ENCODE measurements at regions not wholly inside any gene's neighbourhood (a gene's known extent, or its start where the extent isn't known, plus 50 kb on each side); places are given as distances from the start of the nearest gene placed in this dataset.

- TF ChIP-seq, protein P1, sequence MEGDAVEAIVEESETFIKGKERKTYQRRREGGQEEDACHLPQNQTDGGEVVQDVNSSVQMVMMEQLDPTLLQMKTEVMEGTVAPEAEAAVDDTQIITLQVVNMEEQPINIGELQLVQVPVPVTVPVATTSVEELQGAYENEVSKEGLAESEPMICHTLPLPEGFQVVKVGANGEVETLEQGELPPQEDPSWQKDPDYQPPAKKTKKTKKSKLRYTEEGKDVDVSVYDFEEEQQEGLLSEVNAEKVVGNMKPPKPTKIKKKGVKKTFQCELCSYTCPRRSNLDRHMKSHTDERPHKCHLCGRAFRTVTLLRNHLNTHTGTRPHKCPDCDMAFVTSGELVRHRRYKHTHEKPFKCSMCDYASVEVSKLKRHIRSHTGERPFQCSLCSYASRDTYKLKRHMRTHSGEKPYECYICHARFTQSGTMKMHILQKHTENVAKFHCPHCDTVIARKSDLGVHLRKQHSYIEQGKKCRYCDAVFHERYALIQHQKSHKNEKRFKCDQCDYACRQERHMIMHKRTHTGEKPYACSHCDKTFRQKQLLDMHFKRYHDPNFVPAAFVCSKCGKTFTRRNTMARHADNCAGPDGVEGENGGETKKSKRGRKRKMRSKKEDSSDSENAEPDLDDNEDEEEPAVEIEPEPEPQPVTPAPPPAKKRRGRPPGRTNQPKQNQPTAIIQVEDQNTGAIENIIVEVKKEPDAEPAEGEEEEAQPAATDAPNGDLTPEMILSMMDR (IDR thresholded peaks at IDR 0.05) = no peak
- TF ChIP-seq EP300 (IDR thresholded peaks at IDR 0.05) (no peak), POLR2AphosphoS5 (IDR thresholded peaks at IDR 0.05) (no peak)
Observed at GRCh38 chr16:60642956-60643355, 1393.3 kb downstream of the CDH8 start.
